Astrocyte of the spinal cord (primary cell): ENCODE measurements at regions not wholly inside any gene's neighbourhood (a gene's known extent, or its start where the extent isn't known, plus 50 kb on each side); places are given as distances from the start of the nearest gene placed in this dataset.
"Not testable (repeated sequence)": the region's sequence is repeated elsewhere in the genome, so short reads cannot be mapped to it uniquely, and the experiment has no call there.

Experiments
- DNase-seq: peaks from one replicate; pipeline ENCODE4 v3.0.0; 2011; ENCODE audit warnings: low read depth, low spot score
- H3K4me3 ChIP-seq: 2 replicates; pipeline ENCODE4 v1.5.1; 2011; ENCODE audit warnings: low read depth, mild to moderate bottlenecking, low read length, moderate library complexity
- in situ Hi-C: cut with HindIII; loops from 2 replicates; pipeline ENCODE4 v1.10.0; 2017; ENCODE audit warnings: low sequenced_read_pairs
- TF ChIP-seq, protein P1 (sequence below): IDR thresholded peaks from 2 replicates; pipeline ENCODE4 v1.5.1; 2012; ENCODE audit warnings: low read depth, mild to moderate bottlenecking, low read length, inconsistent platforms

DNA sequence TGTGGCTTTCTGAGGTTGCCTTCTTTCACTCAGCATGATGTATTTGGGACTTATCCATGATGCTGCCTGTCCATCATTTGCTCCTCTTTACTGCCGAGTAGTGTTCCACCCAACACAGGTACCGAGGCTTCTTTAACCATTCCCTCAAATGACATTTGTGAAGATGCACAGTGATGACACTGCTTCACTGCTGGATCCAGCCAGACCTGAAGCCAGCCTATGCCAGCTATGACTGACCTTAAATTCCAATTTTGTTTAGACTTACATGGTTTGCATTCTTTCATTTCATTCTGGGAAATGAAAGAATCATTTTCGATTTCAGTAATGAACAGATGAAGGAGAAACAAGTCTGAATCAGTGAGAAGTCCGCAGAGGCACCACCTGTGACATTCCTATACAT, 271.0 kb downstream of the AACS start:
- DNase-seq: no peak
- H3K4me3 ChIP-seq: no peak overlapping the region
- in situ Hi-C loops: no loop called here
- TF ChIP-seq, protein P1, sequence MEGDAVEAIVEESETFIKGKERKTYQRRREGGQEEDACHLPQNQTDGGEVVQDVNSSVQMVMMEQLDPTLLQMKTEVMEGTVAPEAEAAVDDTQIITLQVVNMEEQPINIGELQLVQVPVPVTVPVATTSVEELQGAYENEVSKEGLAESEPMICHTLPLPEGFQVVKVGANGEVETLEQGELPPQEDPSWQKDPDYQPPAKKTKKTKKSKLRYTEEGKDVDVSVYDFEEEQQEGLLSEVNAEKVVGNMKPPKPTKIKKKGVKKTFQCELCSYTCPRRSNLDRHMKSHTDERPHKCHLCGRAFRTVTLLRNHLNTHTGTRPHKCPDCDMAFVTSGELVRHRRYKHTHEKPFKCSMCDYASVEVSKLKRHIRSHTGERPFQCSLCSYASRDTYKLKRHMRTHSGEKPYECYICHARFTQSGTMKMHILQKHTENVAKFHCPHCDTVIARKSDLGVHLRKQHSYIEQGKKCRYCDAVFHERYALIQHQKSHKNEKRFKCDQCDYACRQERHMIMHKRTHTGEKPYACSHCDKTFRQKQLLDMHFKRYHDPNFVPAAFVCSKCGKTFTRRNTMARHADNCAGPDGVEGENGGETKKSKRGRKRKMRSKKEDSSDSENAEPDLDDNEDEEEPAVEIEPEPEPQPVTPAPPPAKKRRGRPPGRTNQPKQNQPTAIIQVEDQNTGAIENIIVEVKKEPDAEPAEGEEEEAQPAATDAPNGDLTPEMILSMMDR: no peak

DNA sequence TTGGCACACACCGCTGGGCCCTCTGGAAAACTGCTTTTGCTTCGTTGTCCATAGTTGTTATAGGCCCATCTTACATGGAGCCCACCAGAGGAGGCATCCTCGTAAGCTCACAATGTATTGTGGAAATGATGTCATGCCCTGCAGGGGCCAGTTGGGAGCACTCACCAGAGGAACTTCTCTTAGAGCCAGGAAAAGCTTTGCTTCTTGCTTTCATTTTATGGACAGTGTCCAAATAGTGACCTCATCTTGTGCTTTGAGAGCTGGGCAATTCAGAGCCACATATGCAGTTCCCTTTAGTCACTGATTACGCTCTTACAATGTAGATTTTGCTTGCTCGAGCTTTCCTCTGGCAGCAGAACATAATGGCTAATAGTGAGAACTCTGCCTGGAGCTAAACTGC, 275.6 kb downstream of the AACS start:
- H3K4me3 ChIP-seq: no peak overlapping the region
- TF ChIP-seq, protein P1: no peak
- DNase-seq: peak; percentile 83
- in situ Hi-C loops: no loop called here

DNA sequence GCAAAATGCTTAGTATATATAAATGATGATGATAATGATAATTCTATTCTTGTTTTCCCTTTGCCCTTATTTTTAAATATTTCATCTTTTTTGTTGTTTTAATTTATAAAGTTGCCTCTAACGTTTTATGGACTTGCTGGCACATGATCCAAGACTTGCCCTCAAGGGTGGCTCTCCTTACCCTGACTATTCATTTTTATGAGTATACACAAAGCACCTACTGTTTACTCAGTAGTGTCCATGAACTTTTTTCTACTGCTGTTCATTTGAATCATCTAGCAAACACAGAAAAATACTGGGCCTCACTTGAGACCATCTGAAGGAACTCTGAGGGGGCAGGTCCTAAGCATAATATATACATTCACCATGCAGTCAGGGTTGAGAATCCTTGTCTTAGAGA, 276.2 kb downstream of the AACS start:
- no peak for DNase-seq

DNA sequence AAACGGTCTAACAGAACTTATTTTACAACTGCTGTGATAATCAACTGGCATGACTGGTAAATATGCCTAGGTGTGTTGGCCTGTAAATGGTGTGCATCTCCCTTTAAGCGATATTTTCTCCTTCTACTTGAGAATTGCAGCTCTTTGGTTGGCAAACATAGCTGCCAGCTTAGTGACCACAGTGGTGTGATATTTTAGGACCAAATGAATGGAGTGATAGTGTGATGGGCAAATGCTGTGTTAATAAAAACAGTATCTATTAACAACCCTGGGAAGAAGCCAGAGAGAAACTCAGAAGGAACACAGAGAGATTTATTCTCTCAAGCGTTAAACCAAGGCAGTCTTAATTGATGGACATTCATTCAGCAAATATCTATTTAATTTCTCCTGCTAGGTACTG, 278.4 kb downstream of the AACS start:
- no peak for DNase-seq
- H3K4me3 ChIP-seq: no peak overlapping the region
- in situ Hi-C loops: no loop called here
- TF ChIP-seq, protein P1: no peak

More for the DNA sequence above, 276.2 kb downstream of the AACS start:
- in situ Hi-C loops: no loop called here
- TF ChIP-seq, protein P1: no peak
- H3K4me3 ChIP-seq: no peak overlapping the region

DNA sequence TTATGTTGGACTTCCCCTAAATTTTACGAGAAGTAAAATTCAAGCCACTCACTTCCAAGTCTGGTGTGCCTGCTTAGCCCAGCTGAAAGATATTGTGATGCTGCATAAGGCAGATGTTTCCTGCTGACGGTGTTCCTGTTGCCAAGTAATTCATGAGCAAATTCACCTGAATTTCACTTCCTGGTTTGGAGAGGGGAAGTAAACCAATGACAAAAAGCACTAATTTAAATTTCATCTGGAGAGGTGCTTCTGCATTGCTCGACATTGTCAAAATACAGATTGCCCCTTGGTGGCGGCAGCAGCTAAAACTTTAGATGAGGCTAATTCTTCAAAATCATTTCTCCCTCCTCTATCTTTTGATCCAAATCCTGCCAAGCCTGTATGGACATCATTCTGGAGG, 281.1 kb downstream of the AACS start:
- TF ChIP-seq, protein P1: no peak
- H3K4me3 ChIP-seq: no peak overlapping the region
- in situ Hi-C loops: no loop called here
- DNase-seq: no peak

DNA sequence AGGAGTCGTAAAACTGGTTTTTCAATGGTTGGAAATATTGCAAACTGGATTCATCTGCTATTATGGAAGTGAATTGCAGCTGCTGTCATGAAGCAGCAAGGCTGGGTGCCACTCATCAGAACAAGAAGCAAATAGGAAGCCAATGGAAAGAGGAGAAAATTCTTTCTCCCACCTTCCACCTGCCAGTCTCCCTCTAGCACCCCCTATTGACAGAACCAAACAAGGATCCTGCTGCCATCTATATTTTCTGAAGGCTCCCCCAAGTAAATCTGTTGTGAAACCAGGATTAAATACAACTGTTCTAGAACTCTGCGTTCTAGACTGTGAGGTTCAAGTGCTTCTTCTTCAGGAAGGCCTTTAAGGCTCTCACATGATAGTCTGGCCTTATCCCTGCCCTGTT, 286.6 kb downstream of the AACS start:
- H3K4me3 ChIP-seq: no peak overlapping the region
- DNase-seq: no peak
- in situ Hi-C loops: no loop called here
- TF ChIP-seq, protein P1: no peak

DNA sequence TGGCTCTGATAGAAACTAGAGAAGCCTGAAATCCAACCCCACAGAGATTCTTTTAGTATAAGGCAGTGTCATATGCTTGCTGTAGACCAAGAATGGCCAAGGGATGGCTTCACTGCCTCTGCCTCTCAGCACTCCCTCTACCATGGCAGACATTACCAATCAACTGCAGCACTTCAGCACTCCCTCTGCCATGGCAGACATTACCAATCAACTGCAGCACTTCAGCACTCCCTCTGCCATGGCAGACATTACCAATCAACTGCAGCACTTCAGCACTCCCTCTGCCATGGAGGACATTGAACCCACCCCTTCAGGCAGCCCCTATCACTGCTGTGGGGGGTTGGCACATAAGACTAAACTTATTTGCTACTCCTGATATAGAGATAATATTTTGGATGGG, 287.8 kb downstream of the AACS start:
- in situ Hi-C loops, DNase-seq, H3K4me3 ChIP-seq: not testable (repeated sequence)
